ENCODE measurements at regions not wholly inside any gene's neighbourhood (a gene's known extent, or its start where the extent isn't known, plus 50 kb on each side); places are given as distances from the start of the nearest gene placed in this dataset.

DNA sequence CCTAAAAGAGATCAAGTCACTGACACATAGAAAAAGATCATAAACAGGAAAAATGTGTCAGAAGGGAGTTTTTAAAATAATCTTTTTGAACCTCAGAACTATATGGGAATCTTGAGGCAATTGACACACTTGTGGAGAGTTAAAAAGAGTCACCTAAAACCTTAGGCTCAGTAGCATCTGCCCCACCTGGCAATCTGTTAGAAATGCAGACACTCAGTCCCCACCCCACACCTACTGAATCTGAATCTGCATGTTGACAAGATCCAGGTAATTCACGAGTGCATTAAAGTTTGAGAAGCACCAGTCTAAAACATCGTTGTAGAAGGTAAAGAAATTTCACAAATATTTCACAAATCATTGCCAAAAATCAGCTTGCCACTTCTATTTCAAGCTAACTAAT is 388.3 kb downstream of the NR2F1-AS1 start (continued):
- TF ChIP-seq ATF2 (CRISPR knock-in tag; IDR thresholded peaks at IDR 0.05; ENCODE audit: borderline replicate concordance, low read depth) (no peak), ZNF138 (CRISPR knock-in tag; conservative IDR thresholded peaks at IDR 0.05) (no peak), RORB (CRISPR knock-in tag; IDR thresholded peaks at IDR 0.05) (no peak), ELF4 (CRISPR knock-in tag; IDR thresholded peaks at IDR 0.05; ENCODE audit: low read depth) (no peak), ETV6 (CRISPR knock-in tag; IDR thresholded peaks at IDR 0.05) (no peak)
- TF ChIP-seq, protein P1, sequence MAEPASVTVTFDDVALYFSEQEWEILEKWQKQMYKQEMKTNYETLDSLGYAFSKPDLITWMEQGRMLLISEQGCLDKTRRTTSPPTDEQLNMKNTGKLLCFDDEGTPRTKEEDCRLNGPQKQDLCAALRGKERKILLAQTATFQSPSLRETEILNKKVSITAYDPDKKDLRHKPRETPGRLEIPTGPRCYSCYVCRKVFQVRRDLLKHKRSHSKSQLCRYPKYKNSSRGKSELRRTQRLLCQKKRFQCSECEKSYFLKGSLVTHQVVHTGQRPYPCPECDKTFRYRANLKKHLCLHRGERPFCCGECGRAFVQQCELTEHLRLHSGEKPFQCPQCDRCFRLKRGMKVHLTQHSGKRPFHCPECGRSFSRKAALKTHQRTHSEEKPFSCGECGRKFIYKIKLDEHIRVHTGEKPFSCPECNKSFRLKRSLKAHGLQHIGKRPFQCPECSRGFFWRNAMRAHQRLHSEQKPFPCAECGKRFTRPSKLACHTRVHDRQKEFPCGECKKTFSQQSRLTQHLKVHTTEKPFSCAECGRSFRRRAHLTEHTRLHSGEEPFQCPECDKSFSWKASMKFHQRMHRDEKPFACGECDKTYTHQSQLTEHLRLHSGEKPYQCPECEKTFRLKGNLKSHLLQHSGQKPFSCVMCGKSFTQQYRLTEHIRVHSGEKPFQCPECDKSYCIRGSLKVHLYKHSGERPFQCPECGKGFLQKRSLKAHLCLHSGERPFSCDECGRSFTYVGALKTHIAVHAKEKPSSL (CRISPR knock-in tag; conservative IDR thresholded peaks at IDR 0.05) = no peak
- TF ChIP-seq, protein P2, sequence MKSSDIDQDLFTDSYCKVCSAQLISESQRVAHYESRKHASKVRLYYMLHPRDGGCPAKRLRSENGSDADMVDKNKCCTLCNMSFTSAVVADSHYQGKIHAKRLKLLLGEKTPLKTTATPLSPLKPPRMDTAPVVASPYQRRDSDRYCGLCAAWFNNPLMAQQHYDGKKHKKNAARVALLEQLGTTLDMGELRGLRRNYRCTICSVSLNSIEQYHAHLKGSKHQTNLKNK (CRISPR knock-in tag; IDR thresholded peaks at IDR 0.05) = no peak

GRCh38 chr5:93192087-93192486 is 388.9 kb downstream of the NR2F1-AS1 start:
- ChIA-PET POLR2A (no interaction called here), CTCF (no interaction called here)
- Mint-ChIP-seq H3K27me3 (ENCODE audit: low read depth) (no peaks in the 10 kb centered on the region), H3K36me3 (no peaks in the 10 kb centered on the region), H3K4me1 (0 out of 2 replicates have a peak, but pooled peaks cover 10% of the 10 kb centered on the region), H3K27ac (no peak overlapping the region), H3K9me3 (no peaks in the 10 kb centered on the region), H3K4me3 (no peak overlapping the region)
- DNase-seq (ENCODE audit: low spot score) (no peak), ATAC-seq (no peak)
- no peak for TF ChIP-seq FOXK1 (CRISPR knock-in tag; IDR thresholded peaks at IDR 0.05)
- TF ChIP-seq, protein P3, sequence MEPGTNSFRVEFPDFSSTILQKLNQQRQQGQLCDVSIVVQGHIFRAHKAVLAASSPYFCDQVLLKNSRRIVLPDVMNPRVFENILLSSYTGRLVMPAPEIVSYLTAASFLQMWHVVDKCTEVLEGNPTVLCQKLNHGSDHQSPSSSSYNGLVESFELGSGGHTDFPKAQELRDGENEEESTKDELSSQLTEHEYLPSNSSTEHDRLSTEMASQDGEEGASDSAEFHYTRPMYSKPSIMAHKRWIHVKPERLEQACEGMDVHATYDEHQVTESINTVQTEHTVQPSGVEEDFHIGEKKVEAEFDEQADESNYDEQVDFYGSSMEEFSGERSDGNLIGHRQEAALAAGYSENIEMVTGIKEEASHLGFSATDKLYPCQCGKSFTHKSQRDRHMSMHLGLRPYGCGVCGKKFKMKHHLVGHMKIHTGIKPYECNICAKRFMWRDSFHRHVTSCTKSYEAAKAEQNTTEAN (CRISPR knock-in tag; IDR thresholded peaks at IDR 0.05) = no peak
- TF ChIP-seq, protein P4, sequence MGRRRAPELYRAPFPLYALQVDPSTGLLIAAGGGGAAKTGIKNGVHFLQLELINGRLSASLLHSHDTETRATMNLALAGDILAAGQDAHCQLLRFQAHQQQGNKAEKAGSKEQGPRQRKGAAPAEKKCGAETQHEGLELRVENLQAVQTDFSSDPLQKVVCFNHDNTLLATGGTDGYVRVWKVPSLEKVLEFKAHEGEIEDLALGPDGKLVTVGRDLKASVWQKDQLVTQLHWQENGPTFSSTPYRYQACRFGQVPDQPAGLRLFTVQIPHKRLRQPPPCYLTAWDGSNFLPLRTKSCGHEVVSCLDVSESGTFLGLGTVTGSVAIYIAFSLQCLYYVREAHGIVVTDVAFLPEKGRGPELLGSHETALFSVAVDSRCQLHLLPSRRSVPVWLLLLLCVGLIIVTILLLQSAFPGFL (CRISPR knock-in tag; IDR thresholded peaks at IDR 0.05; ENCODE audit: borderline replicate concordance) = no peak
- no peak for TF ChIP-seq ZNF121 (CRISPR knock-in tag; IDR thresholded peaks at IDR 0.05)
- 0 out of 2 replicates have a peak, but pooled peaks have one; percentile 23 for TF ChIP-seq GABPB1 (CRISPR knock-in tag; IDR thresholded peaks at IDR 0.05)

DNA sequence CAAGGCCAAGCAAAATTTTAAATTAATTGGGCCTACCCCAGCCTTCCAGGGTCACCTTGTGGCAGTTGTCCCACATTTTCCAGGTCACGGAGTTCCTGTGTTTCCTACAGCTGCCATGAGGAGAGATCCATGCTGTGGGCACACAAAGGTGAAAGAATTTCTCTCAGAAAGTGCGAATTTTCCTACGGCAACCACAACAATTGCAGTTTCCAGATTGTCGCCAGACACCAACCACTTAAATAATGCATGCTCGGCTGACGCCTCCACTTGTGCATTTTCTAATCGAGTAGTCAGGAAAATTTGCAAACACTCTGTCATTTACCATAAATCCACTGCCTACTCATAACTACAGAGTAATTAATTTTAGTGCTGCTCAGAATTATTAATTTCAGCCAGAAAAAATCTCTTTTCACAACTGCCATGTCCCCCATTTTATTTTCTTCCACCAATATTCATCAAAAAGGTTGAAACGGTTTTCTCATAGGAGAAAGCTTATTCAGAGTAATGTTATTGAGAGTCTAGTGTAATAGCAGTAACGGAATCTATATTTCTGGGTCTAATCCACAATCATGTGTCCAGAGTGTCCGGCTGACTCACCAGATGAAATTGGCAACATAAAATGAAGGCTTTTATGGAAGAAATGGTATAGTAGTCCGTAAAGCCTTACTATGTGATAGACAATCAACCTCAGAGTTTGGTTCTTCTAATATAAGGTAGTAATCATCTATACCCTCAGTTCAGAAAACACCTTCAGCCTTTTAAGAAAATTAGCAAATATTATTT is 389.8 kb downstream of the NR2F1-AS1 start:
- ATAC-seq (no peak), DNase-seq (ENCODE audit: low spot score) (no peak)
- Mint-ChIP-seq H3K27ac (no peak overlapping the region), H3K36me3 (no peaks in the 10 kb centered on the region), H3K27me3 (ENCODE audit: low read depth) (no peaks in the 10 kb centered on the region), H3K4me3 (no peak overlapping the region), H3K9me3 (no peaks in the 10 kb centered on the region), H3K4me1 (0 out of 2 replicates have a peak, but pooled peaks cover 10% of the 10 kb centered on the region)
- ChIA-PET POLR2A (no interaction called here), CTCF (no interaction called here)
- TF ChIP-seq MYBL2 (CRISPR knock-in tag; IDR thresholded peaks at IDR 0.05) = no peak
- TF ChIP-seq ATF6 (CRISPR knock-in tag; IDR thresholded peaks at IDR 0.05) = no peak
- TF ChIP-seq JAZF1 (CRISPR knock-in tag; IDR thresholded peaks at IDR 0.05) = no peak
- TF ChIP-seq EMX1 (CRISPR knock-in tag; IDR thresholded peaks at IDR 0.05) = no peak
- TF ChIP-seq ZNF263 (CRISPR knock-in tag; IDR thresholded peaks at IDR 0.05; ENCODE audit: low read depth) = no peak
- TF ChIP-seq, protein P5, sequence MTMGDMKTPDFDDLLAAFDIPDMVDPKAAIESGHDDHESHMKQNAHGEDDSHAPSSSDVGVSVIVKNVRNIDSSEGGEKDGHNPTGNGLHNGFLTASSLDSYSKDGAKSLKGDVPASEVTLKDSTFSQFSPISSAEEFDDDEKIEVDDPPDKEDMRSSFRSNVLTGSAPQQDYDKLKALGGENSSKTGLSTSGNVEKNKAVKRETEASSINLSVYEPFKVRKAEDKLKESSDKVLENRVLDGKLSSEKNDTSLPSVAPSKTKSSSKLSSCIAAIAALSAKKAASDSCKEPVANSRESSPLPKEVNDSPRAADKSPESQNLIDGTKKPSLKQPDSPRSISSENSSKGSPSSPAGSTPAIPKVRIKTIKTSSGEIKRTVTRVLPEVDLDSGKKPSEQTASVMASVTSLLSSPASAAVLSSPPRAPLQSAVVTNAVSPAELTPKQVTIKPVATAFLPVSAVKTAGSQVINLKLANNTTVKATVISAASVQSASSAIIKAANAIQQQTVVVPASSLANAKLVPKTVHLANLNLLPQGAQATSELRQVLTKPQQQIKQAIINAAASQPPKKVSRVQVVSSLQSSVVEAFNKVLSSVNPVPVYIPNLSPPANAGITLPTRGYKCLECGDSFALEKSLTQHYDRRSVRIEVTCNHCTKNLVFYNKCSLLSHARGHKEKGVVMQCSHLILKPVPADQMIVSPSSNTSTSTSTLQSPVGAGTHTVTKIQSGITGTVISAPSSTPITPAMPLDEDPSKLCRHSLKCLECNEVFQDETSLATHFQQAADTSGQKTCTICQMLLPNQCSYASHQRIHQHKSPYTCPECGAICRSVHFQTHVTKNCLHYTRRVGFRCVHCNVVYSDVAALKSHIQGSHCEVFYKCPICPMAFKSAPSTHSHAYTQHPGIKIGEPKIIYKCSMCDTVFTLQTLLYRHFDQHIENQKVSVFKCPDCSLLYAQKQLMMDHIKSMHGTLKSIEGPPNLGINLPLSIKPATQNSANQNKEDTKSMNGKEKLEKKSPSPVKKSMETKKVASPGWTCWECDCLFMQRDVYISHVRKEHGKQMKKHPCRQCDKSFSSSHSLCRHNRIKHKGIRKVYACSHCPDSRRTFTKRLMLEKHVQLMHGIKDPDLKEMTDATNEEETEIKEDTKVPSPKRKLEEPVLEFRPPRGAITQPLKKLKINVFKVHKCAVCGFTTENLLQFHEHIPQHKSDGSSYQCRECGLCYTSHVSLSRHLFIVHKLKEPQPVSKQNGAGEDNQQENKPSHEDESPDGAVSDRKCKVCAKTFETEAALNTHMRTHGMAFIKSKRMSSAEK (CRISPR knock-in tag; IDR thresholded peaks at IDR 0.05; ENCODE audit: borderline replicate concordance) = no peak
